MCF 10A (cell line): ENCODE measurements at regions not wholly inside any gene's neighbourhood (a gene's known extent, or its start where the extent isn't known, plus 50 kb on each side); places are given as distances from the start of the nearest gene placed in this dataset.

Experiments used
- BruUV-seq: library from RNA; stranded (reverse); fragments of 400-500 nt; replicated peaks from 2 replicates; lab custom pipeline; 2021; lab: Mats Ljungman, UMichigan
- CTCF ChIA-PET: fragments of 300-600 bp; sonication (Branson Sonifier 250); formaldehyde crosslinking; extraction: SDS; loops from one replicate; lab custom pipeline; 2021; ENCODE audit warnings: antibody characterized with exemption, inconsistent platforms; lab: Yijun Ruan, JAX
- POLR2A ChIA-PET: fragments of 300-600, 350-650 bp; sonication (Branson Sonifier 250); formaldehyde crosslinking; extraction: SDS; loops from one replicate; lab custom pipeline; 2020; ENCODE audit warnings: antibody characterized with exemption, inconsistent platforms; lab: Yijun Ruan, JAX
- DNase-seq: peaks from one replicate; pipeline ENCODE4 v3.0.0-alpha.2; 2018; ENCODE audit not compliant: unreplicated experiment
- H3K27ac Mint-ChIP-seq: one replicate; pipeline ENCODE4 v1.8.0; 2022; ENCODE audit warnings: mild to moderate bottlenecking, low read depth, mixed read lengths; ENCODE audit not compliant: unreplicated experiment
- H3K27me3 Mint-ChIP-seq: one replicate; pipeline ENCODE4 v1.8.0; 2022; ENCODE audit warnings: mixed read lengths; ENCODE audit not compliant: insufficient read depth, unreplicated experiment
- H3K36me3 Mint-ChIP-seq: one replicate; pipeline ENCODE4 v1.8.0; 2022; ENCODE audit warnings: mild to moderate bottlenecking, moderate library complexity, mixed read lengths; ENCODE audit not compliant: insufficient read depth, unreplicated experiment
- H3K4me1 Mint-ChIP-seq: one replicate; pipeline ENCODE4 v1.8.0; 2022; ENCODE audit warnings: mixed read lengths; ENCODE audit not compliant: insufficient read depth, unreplicated experiment
- H3K4me3 Mint-ChIP-seq: one replicate; pipeline ENCODE4 v1.8.0; 2022; ENCODE audit warnings: mild to moderate bottlenecking, moderate library complexity, mixed read lengths; ENCODE audit not compliant: unreplicated experiment
- H3K9me3 Mint-ChIP-seq: one replicate; pipeline ENCODE4 v1.8.0; 2022; ENCODE audit warnings: mixed read lengths; ENCODE audit not compliant: unreplicated experiment
- intact Hi-C: fragments of 100-400 bp; cut with micrococcal nuclease; formaldehyde crosslinking; loops from 2 replicates; pipeline ENCODE4 v1.14.1; 2022
- TF ChIP-seq, protein P1 (sequence below): fragments of 200-600 bp; IDR thresholded peaks from one replicate; pipeline ENCODE4 v1.8.0; 2022; ENCODE audit warnings: antibody characterized with exemption, mild to moderate bottlenecking; ENCODE audit not compliant: unreplicated experiment

DNA sequence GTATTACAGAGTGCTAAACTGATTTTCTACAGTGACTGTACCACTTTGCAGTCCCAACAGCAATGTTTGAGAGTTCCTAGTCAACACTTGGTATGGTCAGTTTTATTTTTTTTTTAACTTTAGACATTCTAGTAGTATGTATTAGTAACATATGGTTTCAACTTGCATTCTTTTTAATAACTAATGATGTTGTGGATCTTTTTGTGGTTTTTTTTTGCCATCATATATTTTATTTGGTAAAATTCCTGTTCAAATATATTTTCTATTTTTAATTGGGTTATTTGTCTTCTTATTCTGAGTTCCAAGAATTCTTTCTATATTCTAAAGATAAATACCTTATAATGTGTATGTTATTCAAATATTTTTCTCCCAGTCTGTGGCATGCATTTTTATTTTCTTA, 189.4 kb upstream of the ECI2 start:
- no peak for DNase-seq
- Mint-ChIP-seq H3K9me3 (no peaks in the 10 kb centered on the region), H3K4me1 (peaks cover 38% of the 10 kb centered on the region), H3K27me3 (no peaks in the 10 kb centered on the region), H3K27ac (no peak overlapping the region), H3K36me3 (no peaks in the 10 kb centered on the region), H3K4me3 (no peak overlapping the region)
- POLR2A ChIA-PET = interaction anchor here (0.7 kb wide), 1 partner anchor 588 kb away, joined by 3 read pairs; no protein-coding TSS in a partner anchor
- TF ChIP-seq, protein P1, sequence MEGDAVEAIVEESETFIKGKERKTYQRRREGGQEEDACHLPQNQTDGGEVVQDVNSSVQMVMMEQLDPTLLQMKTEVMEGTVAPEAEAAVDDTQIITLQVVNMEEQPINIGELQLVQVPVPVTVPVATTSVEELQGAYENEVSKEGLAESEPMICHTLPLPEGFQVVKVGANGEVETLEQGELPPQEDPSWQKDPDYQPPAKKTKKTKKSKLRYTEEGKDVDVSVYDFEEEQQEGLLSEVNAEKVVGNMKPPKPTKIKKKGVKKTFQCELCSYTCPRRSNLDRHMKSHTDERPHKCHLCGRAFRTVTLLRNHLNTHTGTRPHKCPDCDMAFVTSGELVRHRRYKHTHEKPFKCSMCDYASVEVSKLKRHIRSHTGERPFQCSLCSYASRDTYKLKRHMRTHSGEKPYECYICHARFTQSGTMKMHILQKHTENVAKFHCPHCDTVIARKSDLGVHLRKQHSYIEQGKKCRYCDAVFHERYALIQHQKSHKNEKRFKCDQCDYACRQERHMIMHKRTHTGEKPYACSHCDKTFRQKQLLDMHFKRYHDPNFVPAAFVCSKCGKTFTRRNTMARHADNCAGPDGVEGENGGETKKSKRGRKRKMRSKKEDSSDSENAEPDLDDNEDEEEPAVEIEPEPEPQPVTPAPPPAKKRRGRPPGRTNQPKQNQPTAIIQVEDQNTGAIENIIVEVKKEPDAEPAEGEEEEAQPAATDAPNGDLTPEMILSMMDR = no peak
- intact Hi-C loops = no loop called here
- no TSS peak for BruUV-seq
- CTCF ChIA-PET = interaction anchor here (0.6 kb wide), 1 partner anchor 114 kb away, joined by 3 read pairs; no protein-coding TSS in a partner anchor

DNA sequence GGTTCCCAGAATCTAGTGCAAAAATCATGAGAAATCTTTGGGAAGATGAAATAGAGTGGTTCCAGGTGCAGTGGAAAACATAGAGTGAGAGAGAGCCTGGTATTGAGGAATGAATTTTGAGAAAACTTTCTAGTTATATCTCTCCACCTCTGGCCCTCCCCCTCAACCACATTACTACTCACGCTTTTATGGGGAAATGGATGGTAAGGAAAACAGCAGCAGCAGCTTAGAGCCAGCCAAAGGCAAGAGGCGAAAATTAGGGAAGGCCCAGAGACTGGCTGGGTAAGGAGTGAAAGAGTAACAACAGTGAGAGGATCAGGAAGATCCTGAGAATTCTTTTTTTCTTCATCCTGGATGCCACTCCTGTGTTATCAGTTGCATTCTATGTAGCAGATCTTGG, 187.9 kb upstream of the ECI2 start:
- BruUV-seq = no TSS peak
- Mint-ChIP-seq H3K9me3 (no peaks in the 10 kb centered on the region), H3K27me3 (no peaks in the 10 kb centered on the region), H3K36me3 (no peaks in the 10 kb centered on the region), H3K27ac (peak overlapping the region; percentile 5), H3K4me3 (no peak overlapping the region), H3K4me1 (peaks cover 38% of the 10 kb centered on the region)
- ChIA-PET CTCF (interaction anchor here (0.6 to 0.8 kb wide), 2 partner anchors 28 to 1160 kb away, joined by 3 to 4 read pairs; no protein-coding TSS in a partner anchor), POLR2A (interaction anchor here (1.8 to 4.4 kb wide), 2 partner anchors 9 to 28 kb away, joined by 5 to 19 read pairs; no protein-coding TSS in a partner anchor)
- TF ChIP-seq, protein P1 = no peak
- intact Hi-C loops = no loop called here
- DNase-seq = peak; percentile 24

- CTCF ChIA-PET = interaction anchor here (0.6 to 1.0 kb wide), 2 partner anchors 31 to 1160 kb away, joined by 3 read pairs; no protein-coding TSS in a partner anchor
- Mint-ChIP-seq H3K36me3 (no peaks in the 10 kb centered on the region), H3K4me3 (no peak overlapping the region), H3K4me1 (peaks cover 38% of the 10 kb centered on the region), H3K27me3 (no peaks in the 10 kb centered on the region), H3K9me3 (no peaks in the 10 kb centered on the region), H3K27ac (peak overlapping the region; percentile 5)
- no TSS peak for BruUV-seq
- POLR2A ChIA-PET = interaction anchor here (1.0 to 4.4 kb wide), 3 partner anchors 9 to 366 kb away, joined by 4 to 19 read pairs (median 5); no protein-coding TSS in a partner anchor
- DNase-seq = peak; percentile 63
- TF ChIP-seq, protein P1 = no peak
- intact Hi-C loops = no loop called here
These were observed 187.5 kb upstream of the ECI2 start for GRCh38 chr6:4322846-4323309.

DNA sequence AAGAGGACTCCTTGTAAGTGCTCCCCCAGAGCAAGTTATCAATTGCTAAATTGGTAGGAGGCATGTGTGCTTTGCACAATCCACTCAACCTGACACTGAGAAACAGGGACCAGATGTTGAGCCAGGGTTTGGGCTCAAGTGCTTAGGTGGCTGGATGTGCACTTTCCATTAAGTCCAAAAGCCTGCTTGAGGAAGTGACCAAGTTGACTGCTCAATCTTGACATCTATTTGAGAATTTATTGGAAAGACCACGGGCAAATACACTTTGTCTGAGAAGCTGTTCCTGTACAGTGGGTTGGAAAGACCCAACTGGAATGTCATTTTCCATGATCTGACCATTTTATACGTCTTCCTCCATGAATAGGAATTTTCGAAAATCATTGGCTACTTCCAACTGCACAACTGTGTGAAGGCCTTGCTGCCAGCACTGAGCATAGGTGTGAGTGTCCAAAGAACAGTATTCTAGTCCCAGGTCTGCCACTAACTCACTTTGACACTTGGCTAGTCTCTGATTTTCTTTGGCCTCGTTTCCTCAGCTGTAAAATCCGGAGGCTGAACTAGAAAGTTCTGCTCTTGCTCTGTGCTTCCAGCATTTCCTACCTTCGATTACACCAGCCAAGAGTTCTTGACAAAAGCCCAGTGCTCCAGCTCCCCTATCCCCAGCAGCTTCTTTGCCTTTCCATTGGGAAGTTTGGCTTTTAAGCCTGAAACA, 186.9 kb upstream of the ECI2 start:
- Mint-ChIP-seq H3K4me3 (no peak overlapping the region), H3K4me1 (peaks cover 40% of the 10 kb centered on the region), H3K9me3 (no peaks in the 10 kb centered on the region), H3K27me3 (no peaks in the 10 kb centered on the region), H3K36me3 (no peaks in the 10 kb centered on the region), H3K27ac (peak overlapping the region; percentile 89)
- DNase-seq = no peak
- ChIA-PET POLR2A (interaction anchor here (1.0 to 4.4 kb wide), 3 partner anchors 8 to 367 kb away, joined by 4 to 19 read pairs (median 5); no protein-coding TSS in a partner anchor), CTCF (interaction anchor here (0.5 to 1.0 kb wide), 3 partner anchors 32 to 1159 kb away, joined by 3 read pairs; no protein-coding TSS in a partner anchor)
- intact Hi-C loops = no loop called here
- TF ChIP-seq, protein P1 = no peak
- no TSS peak for BruUV-seq
